GM12873 (cell line): ENCODE measurements at regions not wholly inside any gene's neighbourhood (a gene's known extent, or its start where the extent isn't known, plus 50 kb on each side); places are given as distances from the start of the nearest gene placed in this dataset.

Experiments
- TF ChIP-seq, protein P1 (sequence below): IDR thresholded peaks from 2 replicates; pipeline ENCODE4 v1.5.1; 2012; ENCODE audit warnings: low read depth, mild to moderate bottlenecking, moderate library complexity, low read length, control low read depth; ENCODE audit not compliant: insufficient read depth; ENCODE audit errors: missing control alignments

GRCh38 chr6:147972448-147972847 is 370.2 kb upstream of the SASH1 start:
- TF ChIP-seq, protein P1, sequence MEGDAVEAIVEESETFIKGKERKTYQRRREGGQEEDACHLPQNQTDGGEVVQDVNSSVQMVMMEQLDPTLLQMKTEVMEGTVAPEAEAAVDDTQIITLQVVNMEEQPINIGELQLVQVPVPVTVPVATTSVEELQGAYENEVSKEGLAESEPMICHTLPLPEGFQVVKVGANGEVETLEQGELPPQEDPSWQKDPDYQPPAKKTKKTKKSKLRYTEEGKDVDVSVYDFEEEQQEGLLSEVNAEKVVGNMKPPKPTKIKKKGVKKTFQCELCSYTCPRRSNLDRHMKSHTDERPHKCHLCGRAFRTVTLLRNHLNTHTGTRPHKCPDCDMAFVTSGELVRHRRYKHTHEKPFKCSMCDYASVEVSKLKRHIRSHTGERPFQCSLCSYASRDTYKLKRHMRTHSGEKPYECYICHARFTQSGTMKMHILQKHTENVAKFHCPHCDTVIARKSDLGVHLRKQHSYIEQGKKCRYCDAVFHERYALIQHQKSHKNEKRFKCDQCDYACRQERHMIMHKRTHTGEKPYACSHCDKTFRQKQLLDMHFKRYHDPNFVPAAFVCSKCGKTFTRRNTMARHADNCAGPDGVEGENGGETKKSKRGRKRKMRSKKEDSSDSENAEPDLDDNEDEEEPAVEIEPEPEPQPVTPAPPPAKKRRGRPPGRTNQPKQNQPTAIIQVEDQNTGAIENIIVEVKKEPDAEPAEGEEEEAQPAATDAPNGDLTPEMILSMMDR, result no peak

DNA sequence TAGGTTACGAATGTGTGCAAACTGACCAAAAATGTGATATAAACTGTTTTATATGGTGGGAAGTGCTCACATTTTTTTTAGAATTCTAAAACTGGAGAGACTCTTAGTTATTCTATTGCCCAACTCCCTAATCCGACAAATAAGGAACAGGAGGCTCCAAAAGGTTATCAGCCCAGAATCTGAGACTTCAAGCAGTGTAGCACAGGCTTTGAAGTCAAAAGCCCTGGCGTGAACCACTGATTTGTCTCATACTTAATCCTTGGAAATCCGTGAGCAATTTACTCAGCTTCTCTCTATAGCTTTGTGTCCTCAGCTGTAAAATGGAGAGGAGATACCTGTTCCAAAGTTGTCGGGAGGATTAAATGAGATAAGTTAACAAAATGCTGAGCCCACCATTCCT is 368.8 kb upstream of the SASH1 start:
- TF ChIP-seq, protein P1, result no peak

DNA sequence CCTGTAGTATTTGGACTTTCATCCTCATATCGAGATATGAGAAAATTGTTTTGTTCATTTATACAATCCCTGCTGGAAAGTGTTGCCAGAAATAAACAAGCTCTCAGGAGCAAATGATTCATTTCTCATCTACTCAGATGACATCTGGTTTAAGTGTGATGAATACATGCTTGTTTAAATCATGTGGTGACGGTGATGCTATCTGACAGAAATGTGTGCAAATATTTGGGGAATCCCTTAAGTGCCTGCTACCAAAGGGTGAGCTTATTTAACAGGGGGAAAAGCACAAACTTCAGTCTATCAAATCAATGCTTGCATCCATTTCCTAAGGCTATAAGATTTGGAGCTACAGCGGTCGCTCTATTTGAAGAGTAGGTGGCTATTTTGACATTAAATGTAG is 368.3 kb upstream of the SASH1 start:
- TF ChIP-seq, protein P1, result no peak

DNA sequence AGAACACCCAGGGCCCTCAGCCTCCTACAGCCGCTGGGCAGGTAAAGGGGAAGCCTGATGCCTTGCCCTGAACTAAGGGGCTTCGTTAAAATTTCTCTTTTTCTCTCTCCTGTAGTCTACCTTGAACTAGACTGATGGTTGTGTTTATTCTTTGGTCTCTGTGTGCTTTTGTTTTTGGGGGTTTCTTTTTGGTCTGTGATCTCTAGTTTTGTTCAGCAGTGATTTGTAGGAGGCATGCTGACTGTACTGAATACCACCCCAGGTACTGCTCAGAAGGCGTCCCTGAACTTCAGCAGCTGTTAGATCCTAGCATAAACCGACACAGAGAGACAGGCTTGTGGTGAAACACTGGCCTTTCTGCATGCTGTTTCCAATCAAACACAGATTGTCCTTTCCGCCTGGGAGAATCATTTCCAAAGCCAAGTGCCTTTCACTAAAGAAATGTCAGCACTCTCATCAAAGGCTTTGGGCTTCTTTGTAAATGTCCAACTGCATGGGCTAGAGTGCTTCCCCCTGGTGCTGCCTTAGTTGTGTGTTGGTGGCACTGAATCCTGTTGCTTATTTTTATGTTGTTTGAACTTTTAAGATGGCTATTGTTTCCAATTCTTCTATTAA is 364.7 kb upstream of the SASH1 start:
- TF ChIP-seq, protein P1, result no peak

- TF ChIP-seq, protein P1, result no peak
These were observed 362.7 kb upstream of the SASH1 start for GRCh38 chr6:147979966-147980365.

DNA sequence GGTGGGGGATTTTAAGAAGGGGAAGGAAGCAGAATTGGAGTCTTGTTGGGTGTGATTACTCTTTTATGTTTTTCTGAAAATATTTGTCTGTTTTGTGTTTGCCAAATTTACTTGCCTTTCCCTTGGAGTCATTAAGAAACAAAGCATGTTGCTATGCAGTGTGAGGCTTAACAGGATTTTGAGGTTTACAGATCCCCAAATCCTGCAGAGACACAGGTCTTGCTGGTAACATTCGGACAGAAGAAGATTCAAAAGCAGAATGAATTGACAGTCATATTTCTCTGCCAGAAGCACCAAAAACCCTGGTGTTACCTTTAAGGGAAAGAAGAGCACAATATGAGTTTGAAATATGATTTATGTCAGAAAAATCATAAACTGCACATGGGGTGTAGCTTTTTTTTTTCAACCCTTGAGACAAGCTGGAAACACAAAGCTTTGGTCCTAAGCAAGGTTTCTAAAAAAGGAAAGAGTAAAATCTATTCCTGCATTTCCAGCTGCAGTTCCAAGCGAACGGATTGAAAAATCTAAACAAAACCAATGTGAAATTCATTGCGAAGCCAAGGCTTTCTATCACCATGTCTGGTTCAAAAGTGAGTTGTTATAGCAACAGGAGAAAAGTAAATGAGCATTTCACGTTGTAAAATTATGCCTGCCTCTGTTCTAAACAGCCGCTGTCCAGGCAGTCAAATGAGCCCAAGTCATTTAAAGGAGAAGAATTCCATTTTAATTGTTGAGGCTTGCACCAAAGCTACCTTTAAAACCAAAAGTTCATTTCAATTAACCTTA is 358.9 kb upstream of the SASH1 start:
- TF ChIP-seq, protein P1, result no peak

GRCh38 chr6:147986846-147987245 is 355.8 kb upstream of the SASH1 start:
- TF ChIP-seq, protein P1, result no peak
